ENCODE measurements at regions not wholly inside any gene's neighbourhood (a gene's known extent, or its start where the extent isn't known, plus 50 kb on each side); places are given as distances from the start of the nearest gene placed in this dataset.

- Mint-ChIP-seq H3K4me3 (no peak overlapping the region), H3K36me3 (ENCODE audit: low read depth) (no peaks in the 10 kb centered on the region), H3K27me3 (ENCODE audit: insufficient read depth, low read depth, poor library complexity) (no peaks in the 10 kb centered on the region), H3K4me1 (peaks cover 14% of the 10 kb centered on the region), H3K9me3 (peaks cover 3% of the 10 kb centered on the region; the same call in 1 of the 3 replicates), H3K27ac (no peak overlapping the region)
- Histone ChIP-seq H3K4me2 (no peak overlapping the region), H3K4me1 (ENCODE audit: insufficient read depth) (peaks cover 5% of the 10 kb centered on the region), H3K4me3 (no peak overlapping the region), H2AFZ (0 out of 2 replicates have a peak overlapping the region, but pooled peaks have one; percentile 43), H3F3A (replicated peaks; ENCODE audit: low read depth) (no peaks in the 10 kb centered on the region), H3K27ac (ENCODE audit: low read depth) (no peak overlapping the region), H3K36me3 (ENCODE audit: insufficient read depth) (no peaks in the 10 kb centered on the region), H3K27me3 (ENCODE audit: insufficient read depth) (no peaks in the 10 kb centered on the region), H3K79me2 (replicated peaks; ENCODE audit: insufficient read depth) (no peaks in the 10 kb centered on the region), H4K20me1 (replicated peaks; ENCODE audit: insufficient read depth) (no peaks in the 10 kb centered on the region), H3K9me2 (ENCODE audit: insufficient read depth) (no peaks in the 10 kb centered on the region)
- DNase-seq (ENCODE audit: low spot score) (no peak), ATAC-seq (no peak)
- no peak for TF ChIP-seq ZNF462 (CRISPR knock-in tag; IDR thresholded peaks at IDR 0.05)
- TF ChIP-seq CTCF (conservative IDR thresholded peaks at IDR 0.05; ENCODE audit: low read depth in 2 of 2), result no peak
- TF ChIP-seq, protein P1, sequence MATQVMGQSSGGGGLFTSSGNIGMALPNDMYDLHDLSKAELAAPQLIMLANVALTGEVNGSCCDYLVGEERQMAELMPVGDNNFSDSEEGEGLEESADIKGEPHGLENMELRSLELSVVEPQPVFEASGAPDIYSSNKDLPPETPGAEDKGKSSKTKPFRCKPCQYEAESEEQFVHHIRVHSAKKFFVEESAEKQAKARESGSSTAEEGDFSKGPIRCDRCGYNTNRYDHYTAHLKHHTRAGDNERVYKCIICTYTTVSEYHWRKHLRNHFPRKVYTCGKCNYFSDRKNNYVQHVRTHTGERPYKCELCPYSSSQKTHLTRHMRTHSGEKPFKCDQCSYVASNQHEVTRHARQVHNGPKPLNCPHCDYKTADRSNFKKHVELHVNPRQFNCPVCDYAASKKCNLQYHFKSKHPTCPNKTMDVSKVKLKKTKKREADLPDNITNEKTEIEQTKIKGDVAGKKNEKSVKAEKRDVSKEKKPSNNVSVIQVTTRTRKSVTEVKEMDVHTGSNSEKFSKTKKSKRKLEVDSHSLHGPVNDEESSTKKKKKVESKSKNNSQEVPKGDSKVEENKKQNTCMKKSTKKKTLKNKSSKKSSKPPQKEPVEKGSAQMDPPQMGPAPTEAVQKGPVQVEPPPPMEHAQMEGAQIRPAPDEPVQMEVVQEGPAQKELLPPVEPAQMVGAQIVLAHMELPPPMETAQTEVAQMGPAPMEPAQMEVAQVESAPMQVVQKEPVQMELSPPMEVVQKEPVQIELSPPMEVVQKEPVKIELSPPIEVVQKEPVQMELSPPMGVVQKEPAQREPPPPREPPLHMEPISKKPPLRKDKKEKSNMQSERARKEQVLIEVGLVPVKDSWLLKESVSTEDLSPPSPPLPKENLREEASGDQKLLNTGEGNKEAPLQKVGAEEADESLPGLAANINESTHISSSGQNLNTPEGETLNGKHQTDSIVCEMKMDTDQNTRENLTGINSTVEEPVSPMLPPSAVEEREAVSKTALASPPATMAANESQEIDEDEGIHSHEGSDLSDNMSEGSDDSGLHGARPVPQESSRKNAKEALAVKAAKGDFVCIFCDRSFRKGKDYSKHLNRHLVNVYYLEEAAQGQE (IDR thresholded peaks at IDR 0.05; ENCODE audit: unreplicated experiment), result no peak
- no peak for TF ChIP-seq EZH2 (IDR thresholded peaks at IDR 0.05; ENCODE audit: low read depth, unreplicated experiment)
These were observed 378.3 kb downstream of the PBX1 start for GRCh38 chr1:164937291-164937690.

Measured in GM23338 (cell line).